LNCaP clone FGC (cell line): ENCODE measurements at regions not wholly inside any gene's neighbourhood (a gene's known extent, or its start where the extent isn't known, plus 50 kb on each side); places are given as distances from the start of the nearest gene placed in this dataset.
A peak's percentile ranks its signal among the peaks of the same experiment; 100 is the strongest.

ENCODE experiments used
- DNase-seq: peaks from one replicate; pipeline ENCODE4 v3.0.0-alpha.2; 2011; ENCODE audit warnings: low read depth
- H3K4me3 ChIP-seq: 2 replicates; pipeline ENCODE4 v1.5.1; 2011; ENCODE audit warnings: mild to moderate bottlenecking, low read depth, low read length, control low read depth
- CTCF ChIP-seq: IDR thresholded peaks from 2 replicates; pipeline ENCODE4 v1.5.1; 2012; ENCODE audit warnings: mild to moderate bottlenecking; ENCODE audit not compliant: control insufficient read depth, insufficient read depth; ENCODE audit errors: extremely low read depth

DNA sequence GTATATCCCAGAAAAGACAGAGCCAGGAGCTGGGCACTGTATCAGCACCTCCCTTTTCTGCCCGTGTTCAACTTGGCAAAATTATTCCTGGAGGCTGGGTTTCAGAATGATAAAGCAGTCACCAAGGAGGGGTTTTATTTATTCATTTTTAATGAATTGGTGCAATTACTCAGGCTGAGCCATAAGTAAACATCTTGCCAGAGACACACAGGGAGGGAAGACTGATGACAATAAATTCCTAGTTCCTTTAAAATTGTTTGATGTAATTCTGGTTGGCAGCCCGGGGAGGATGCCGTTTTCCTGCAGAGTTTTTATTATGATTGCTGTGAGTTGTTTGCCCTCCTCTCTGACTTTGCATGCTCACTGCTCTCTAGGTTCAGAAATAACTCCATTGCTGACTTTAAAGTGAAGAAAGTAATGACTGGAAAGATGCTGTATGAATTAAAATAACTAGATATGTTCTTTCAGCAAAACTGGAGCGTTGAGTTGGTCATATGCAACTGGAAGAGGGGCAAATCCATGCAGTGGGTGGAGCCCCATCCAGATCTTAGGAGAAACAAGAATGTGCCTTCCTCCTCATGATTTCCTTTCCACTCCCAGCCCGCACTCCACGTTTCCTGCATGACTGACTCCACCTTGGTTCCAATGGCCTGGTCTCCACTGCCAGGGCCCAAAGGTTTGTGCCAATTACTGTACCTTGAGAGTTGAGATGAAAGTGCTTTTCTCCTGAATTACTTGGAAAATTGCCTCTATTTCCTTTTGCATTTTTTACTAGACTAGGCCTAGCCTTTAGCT, 182.1 kb downstream of the RFC3 start:
- DNase-seq = peak; percentile 65
- TF ChIP-seq CTCF = no peak

GRCh38 chr13:34000955-34001354, 183.0 kb downstream of the RFC3 start:
- TF ChIP-seq CTCF = no peak; the same call in 1 of the 2 replicates
- DNase-seq = no peak
- H3K4me3 ChIP-seq = no peak overlapping the region

More for the DNA sequence above, 182.1 kb downstream of the RFC3 start:
- no peak overlapping the region for H3K4me3 ChIP-seq

- DNase-seq = no peak
- no peak for TF ChIP-seq CTCF
These were observed 183.4 kb downstream of the RFC3 start for GRCh38 chr13:34001389-34001788.

DNA sequence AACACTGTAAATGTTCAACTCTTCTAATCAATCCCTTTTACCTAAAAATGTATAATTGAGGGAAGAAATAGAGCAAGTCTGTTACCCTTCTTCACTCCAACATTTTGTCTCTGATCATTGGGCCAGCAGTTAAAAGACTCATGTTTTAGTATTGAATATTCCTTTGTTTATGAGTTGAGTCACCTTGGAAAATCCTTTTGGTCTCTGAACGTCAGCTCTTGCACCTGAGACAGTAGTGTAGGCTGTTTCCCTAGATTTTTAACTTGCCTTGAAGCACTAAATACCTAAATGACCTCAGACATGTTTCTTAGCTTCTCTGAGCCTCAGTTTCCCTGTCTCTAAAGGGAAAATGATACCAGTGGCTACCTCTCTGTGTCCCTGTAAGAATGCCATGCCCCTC, 184.2 kb downstream of the RFC3 start:
- TF ChIP-seq CTCF = no peak
- DNase-seq = no peak
- no peak overlapping the region for H3K4me3 ChIP-seq

More at GRCh38 chr13:34001389-34001788, 183.4 kb downstream of the RFC3 start:
- no peak overlapping the region for H3K4me3 ChIP-seq

DNA sequence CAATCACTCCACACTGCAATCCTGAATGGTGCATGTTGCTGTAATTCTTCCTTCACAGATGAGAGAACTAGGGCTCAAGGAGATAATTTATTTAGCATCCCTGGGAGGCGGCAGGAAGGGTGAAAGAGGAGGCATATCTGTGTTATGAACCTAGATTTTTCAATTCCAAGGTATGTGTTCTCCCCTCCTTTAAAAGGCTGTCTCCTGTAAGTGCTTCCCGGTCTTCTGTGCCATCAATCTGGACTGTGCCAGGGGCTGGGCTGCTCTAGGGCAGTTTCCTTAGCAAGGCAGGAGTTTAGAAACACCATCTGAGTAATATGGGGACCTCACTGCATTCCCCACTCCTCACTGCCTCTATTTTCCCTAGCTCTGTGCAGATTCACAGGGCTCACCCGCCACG, 185.0 kb downstream of the RFC3 start:
- no peak for DNase-seq
- no peak overlapping the region for H3K4me3 ChIP-seq
- TF ChIP-seq CTCF = no peak

DNA sequence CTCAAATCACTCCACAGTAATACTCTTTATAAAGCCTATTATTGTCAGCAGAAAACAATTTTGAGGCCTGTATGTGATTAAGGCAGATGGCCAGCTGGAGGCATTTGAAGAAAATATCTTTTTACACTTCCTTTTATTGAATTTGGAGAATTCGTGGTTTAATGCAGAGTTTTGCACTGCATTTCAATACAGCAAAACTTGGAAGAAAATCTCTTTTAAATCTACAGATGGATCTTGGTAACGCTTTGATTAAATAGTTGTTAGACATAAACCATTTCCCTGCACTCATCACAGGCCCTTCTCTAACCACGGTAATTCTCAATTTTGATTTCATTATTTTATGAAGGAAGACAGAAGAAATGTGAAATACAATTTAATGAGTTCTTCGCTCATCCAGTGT, 185.7 kb downstream of the RFC3 start:
- H3K4me3 ChIP-seq = no peak overlapping the region
- DNase-seq = no peak
- no peak for TF ChIP-seq CTCF

- no peak for DNase-seq
- TF ChIP-seq CTCF = no peak
- no peak overlapping the region for H3K4me3 ChIP-seq
These were observed 186.7 kb downstream of the RFC3 start for GRCh38 chr13:34004676-34005075.
